ENCODE measurements at regions not wholly inside any gene's neighbourhood (a gene's known extent, or its start where the extent isn't known, plus 50 kb on each side); places are given as distances from the start of the nearest gene placed in this dataset.
"Not testable (repeated sequence)": the region's sequence is repeated elsewhere in the genome, so short reads cannot be mapped to it uniquely, and the experiment has no call there.

- DNase-seq (ENCODE audit: low read depth), result no peak
Observed at GRCh38 chr15:69868756-69869155, 229.0 kb downstream of the TLE3 start.

- no peak for DNase-seq (ENCODE audit: low read depth)
Observed at GRCh38 chr15:69869291-69869690, 228.4 kb downstream of the TLE3 start.

DNA sequence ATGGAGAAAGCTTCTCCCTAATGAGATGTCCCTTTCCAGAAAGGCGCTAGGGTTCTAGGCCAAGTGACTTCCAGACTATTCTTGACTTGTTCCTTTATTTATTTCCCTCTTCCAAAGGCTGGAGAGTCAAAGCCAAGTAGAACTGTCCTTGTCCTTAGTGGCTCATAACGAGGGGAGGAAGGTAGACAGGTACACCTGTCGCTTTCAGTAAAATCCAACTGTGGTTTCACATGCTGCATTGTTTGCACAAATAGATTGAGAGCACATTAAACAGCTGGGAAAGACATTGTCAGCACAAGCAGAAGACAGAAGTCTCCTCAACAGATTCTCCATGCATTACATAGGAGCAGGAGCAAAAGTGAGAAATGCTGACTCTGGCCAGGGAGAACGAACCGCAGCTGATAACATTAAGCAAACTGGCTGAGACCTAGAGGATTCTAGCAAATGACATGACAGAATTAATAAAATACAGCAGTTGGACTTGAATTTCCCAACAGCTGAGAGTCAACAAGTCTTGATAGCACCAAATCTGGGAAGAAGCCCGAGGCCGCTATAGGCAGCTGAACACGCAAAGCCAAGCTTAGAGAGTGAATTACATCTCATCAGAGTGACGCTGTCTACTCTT lies 227.7 kb downstream of the TLE3 start:
- DNase-seq (ENCODE audit: low read depth), result no peak

DNA sequence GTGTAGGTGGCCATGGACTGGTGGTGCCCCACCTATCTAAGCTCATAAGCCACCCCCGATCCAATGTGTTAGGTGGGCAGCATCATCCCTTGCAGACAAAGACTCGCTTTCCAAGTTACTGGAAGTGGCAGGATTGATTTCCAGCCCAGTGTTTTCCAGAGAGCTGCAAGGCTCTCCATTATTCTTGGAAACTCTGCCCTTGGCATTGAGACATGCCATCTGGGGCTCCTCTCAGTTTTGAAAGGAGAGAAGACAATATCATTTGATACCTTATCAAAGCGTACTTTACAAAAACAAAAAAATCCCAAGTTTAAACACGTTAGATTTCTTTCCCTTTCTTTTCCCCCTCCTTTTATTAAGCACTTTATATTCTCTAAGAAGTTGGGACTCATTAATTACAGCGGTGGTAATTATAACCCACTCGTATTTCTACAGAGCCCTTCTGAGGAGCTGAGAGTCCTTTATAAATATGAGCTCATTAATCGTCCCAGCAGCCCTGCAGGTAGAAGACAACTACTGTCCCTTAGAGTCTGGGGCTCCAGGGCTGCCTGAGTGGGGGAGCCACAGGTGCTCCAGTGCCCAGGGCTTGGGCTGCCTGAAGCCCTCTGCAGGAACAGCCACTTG lies 226.1 kb downstream of the TLE3 start:
- no peak for DNase-seq (ENCODE audit: low read depth)

DNA sequence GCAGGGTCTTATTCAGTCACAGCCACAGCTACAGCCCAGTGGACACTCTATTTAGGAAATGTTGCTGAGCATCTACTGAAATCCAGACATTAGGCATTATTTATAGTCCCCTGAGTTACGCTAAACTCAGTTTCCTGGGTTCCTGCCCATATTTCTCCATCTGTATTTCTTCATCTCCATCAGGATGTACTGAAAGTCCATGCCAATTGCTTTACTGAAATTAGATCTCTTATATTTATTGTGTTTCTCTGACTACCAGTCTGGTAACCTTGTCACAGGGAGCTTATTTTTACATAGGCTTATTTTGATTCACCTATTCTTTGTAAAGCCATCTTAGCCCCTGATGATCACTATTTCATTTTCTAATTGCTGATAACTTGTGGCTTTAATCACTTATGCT lies 223.9 kb downstream of the TLE3 start:
- no peak for DNase-seq (ENCODE audit: low read depth)

GRCh38 chr15:69874321-69874720 lies 223.4 kb downstream of the TLE3 start:
- DNase-seq (ENCODE audit: low read depth), result no peak

GRCh38 chr15:69876064-69876940 lies 221.4 kb downstream of the TLE3 start:
- DNase-seq (ENCODE audit: low read depth), result no peak

DNA sequence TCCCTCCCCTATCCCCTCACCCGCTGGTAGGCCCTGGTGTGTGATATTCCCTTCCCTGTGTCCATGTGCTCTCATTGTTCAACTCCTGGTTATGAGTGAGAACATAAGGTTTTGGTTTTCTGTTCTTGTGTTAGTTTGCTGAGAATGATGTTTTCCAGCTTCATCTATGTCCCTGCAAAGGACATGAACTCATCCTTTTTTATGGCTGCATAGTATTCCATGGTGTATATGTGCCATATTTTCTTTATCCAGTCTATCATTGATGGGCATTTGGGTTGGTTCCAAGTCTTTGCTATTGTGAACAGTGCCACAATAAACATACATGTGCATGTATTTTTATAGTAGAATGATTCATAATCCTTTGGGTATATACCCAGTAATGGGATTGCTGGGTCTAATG lies 217.8 kb downstream of the TLE3 start:
- DNase-seq (ENCODE audit: low read depth), result not testable (repeated sequence)

GRCh38 chr15:69880571-69881301 lies 217.0 kb downstream of the TLE3 start:
- no peak for DNase-seq (ENCODE audit: low read depth)

GRCh38 chr15:69881302-69881670 lies 216.4 kb downstream of the TLE3 start:
- DNase-seq (ENCODE audit: low read depth), result no peak

DNA sequence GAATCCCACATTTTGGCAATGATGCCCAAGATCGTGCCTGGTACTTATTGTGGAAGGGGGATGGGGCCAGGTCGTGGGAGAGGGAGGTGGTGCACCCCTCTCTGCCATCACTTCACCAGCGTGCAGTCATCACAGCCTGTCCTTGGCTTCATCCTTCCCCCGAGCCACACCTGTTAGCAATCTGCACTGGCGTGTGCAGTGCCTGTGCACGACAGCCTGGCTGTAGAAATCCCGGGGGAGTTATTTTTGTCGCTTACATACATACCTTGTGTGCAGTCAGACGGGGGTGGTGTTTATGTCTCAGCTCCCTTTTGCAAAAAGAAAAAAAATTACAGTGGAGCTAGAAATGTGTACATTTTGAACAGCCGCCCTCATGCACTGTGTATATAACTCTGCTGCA lies 216.0 kb downstream of the TLE3 start:
- DNase-seq (ENCODE audit: low read depth), result no peak

DNA sequence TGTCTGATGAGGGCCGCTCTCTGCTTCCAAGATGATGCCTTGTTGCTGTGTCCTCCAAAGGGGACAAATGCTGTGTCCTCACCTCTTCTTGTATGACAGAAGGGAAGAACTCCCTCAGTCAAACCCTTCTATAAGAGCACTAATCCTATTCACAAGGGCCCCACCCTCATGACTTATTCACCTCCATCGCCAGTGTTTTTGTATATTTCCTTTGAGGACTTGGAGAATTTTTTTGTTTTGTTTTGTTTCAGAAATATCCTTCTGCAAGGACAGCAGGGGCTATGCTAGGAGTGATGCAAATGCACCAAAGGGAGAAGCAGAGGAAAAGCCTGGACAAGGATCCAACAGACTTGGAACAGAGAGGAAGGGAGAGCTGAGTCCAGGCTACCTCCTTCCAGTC lies 214.4 kb downstream of the TLE3 start:
- DNase-seq (ENCODE audit: low read depth), result no peak

DNA sequence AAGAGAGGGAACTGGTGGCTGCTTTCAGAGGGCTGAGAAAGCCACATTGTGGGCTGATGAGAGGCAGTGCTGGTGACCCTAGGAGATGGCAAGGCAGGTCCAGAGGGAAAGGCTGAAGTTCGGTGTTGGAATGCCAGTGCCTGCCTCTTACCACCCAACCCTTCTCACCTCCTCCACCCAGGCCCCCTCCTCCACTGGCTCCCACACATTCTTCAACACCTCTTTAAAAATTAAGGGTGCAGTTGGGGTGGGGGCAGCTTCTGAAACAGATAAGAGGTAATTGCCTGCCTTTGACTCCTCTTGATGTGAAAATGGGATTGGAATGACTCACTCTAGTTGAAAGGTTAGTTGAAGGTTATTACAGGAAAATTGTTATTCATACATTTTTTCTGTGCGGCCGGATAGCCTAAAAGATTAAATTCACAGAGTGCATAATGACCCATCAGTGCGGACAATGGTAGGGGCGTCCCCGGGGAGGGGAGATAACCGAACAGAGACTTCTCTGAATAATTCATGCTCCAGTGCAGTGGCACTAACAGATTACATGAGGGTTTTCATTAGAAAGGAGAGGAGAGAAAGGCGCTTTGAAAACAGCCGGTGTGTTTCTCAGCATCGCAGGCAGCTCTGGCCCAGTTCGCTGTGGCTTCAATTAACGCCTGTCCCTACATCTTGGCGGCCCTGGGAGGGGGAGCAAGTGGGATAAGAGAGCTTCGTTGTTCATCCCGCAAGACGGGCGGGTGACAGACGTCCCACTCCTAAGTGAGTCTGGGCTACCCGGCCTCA lies 212.4 kb downstream of the TLE3 start:
- no peak for DNase-seq (ENCODE audit: low read depth)

DNA sequence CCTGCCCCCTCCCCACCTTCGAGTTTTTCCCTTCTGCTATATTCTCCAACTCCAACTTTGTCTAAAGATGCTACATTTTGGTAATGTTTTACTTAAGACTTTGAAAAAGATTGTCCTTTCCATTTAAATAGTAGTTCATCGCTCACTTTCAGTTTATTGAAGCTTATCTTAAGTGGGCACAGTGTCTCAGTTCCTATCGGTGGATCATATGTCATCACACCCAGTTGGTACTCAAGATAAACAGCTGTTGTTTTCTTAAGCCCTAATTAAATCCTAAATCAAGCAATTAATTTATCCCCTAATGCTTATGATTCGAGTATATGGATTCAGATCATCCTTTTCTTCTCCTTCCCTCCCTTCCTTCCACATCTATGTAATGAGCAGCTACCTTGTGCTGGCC lies 210.7 kb downstream of the TLE3 start:
- DNase-seq (ENCODE audit: low read depth), result no peak

- no peak for DNase-seq (ENCODE audit: low read depth)
Observed at GRCh38 chr15:69887553-69887952, 210.2 kb downstream of the TLE3 start.

DNA sequence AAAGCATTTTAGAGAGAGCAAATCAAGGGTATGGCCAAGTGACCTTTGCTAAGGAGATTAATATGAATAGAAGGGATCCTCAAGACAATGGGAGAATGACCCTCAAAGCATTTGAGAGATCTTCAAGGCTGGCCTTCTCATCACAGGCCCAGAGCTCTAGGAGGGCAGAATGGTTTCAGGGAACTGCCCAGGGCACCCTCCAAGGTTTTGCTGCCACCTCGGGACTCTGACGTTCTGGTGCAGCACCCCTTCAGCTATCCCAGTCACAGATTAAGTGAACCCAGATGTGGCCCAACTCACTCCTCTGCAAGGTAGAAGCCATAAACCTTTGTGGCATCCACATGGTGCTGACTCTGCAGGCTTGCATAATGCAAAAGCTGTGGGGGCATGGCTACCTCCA lies 209.3 kb downstream of the TLE3 start:
- no peak for DNase-seq (ENCODE audit: low read depth)

DNA sequence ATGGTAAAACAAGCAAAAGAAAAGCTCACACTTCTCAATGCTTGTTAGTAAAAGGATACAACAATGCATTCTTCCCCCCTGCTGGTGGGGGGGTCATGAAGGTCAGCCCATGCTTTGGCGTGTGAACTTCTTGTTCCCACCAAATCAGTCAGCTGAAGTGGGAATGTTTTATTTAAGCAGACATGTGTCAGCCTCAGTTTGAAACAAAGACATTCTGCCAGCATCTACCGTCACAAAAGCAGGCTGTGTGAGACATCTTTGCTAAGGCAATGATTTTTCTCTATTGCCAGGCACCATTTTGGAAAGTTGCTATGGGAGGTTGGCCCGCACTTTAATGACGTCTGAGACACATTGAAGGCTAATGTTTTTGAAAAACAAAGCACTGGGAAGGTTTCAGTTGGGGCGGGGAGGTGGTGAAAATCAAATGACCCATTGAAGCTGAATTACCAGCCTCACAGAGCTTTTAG lies 206.6 kb downstream of the TLE3 start:
- DNase-seq (ENCODE audit: low read depth), result no peak

GRCh38 chr15:69891606-69892005 lies 206.1 kb downstream of the TLE3 start:
- no peak for DNase-seq (ENCODE audit: low read depth)

DNA sequence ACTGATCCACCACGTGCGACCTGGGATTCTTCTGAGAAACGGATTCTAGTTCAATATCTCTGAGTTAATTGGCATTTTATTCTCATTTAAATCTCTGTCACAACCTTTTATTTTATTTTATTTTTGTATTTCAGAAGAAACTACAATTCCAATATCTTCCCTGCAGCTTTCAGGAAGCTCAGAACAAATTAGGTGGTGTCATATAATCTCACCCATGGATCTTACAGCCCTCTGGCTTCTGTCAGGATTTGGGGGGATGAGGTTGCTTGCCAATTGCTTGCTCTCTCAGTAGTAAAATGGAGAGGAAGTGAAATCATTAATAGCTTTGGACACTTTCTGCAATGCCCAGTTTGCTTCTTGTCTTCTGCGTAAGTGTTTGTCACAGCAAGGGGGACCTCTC lies 205.4 kb downstream of the TLE3 start:
- no peak for DNase-seq (ENCODE audit: low read depth)

DNA sequence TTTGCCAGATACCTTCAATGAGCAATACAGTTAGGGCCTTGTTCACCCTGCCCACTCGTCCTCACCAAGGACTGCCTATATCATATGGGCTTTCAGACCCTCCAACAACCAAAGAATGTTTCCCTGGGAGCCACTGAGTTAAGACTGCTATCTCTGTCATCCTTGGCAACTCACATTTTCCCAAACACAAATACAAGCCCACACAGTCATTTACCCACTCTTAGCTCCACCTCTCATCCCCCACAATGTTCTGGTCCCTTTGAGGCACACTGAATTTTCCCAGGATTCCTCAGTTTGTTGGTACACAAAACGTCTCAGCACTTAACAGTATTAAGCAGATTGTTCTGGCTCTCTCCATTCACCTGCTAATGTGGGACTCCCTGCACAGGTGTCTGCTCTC lies 204.6 kb downstream of the TLE3 start:
- no peak for DNase-seq (ENCODE audit: low read depth)

DNA sequence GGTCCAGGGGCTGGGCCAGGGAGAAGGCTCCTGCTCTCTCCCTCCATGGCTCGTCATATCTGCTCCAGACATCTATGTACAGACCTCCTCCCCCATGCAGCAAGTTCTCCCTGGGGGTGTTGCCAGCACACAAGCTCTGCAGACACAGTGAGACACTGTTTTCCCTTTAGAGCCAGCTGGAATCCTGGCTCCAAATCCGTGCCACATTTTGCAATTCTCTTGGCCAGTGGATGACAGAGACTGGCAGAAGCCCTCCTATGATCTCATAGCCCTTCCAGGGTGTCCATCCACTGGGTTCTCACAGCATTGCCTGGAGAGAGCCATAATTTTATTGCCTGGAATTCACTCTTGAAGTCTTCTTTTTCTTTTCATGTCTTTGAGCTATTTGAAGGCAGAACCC lies 203.9 kb downstream of the TLE3 start:
- no peak for DNase-seq (ENCODE audit: low read depth)

DNA sequence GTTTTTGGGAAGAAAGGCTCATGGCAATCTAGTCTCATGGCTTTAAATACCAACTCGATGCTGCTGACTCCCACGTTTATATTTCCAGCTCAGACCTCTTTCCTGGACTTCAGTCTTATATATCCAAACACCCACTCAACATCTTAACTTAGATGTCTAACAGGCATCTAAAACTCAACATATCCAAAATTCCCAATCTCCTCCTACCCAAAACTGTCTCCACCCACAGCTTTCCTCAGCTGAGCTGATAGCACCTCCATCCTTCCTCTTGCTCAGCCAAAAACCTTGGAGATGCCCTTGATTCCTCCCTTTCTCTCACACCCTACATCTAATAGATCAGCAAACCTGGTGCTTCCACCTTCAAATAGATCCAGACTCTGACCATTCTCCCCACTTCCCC lies 202.5 kb downstream of the TLE3 start:
- no peak for DNase-seq (ENCODE audit: low read depth)
